NCI-H526 treated with DMSO at 0.1 percent for 48 hours (cell line): ENCODE measurements at regions not wholly inside any gene's neighbourhood (a gene's known extent, or its start where the extent isn't known, plus 50 kb on each side); places are given as distances from the start of the nearest gene placed in this dataset.
"Not testable (repeated sequence)": the region's sequence is repeated elsewhere in the genome, so short reads cannot be mapped to it uniquely, and the experiment has no call there.

Source experiments
- DNase-seq: peaks from one replicate; lab custom pipeline; 2025; lab: John Stamatoyannopoulos, UW

- no peak for DNase-seq
Observed at GRCh38 chr6:84635081-84635761, 129.2 kb downstream of the TBX18 start.

- DNase-seq = no peak
Observed at GRCh38 chr6:84633771-84634170, 130.6 kb downstream of the TBX18 start.

- DNase-seq = not testable (repeated sequence)
Observed at GRCh38 chr6:84626527-84626926, 137.9 kb downstream of the TBX18 start.

- DNase-seq = no peak
Observed at GRCh38 chr6:84625506-84625905, 138.9 kb downstream of the TBX18 start.

- no peak for DNase-seq
Observed at GRCh38 chr6:84623956-84624680, 140.3 kb downstream of the TBX18 start.

- no peak for DNase-seq
Observed at GRCh38 chr6:84618836-84619235, 145.6 kb downstream of the TBX18 start.

GRCh38 chr6:84618046-84618752 lies 146.2 kb downstream of the TBX18 start:
- no peak for DNase-seq

GRCh38 chr6:84615987-84616386 lies 148.4 kb downstream of the TBX18 start:
- no peak for DNase-seq

GRCh38 chr6:84615113-84615850 lies 149.1 kb downstream of the TBX18 start:
- no peak for DNase-seq

- DNase-seq = no peak
Observed at GRCh38 chr6:84606860-84607259, 157.5 kb downstream of the TBX18 start.

GRCh38 chr6:84605298-84605697 lies 159.1 kb downstream of the TBX18 start:
- DNase-seq = no peak

- no peak for DNase-seq
Observed at GRCh38 chr6:84601366-84601765, 163.0 kb downstream of the TBX18 start.

GRCh38 chr6:84599991-84600390 lies 164.4 kb downstream of the TBX18 start:
- no peak for DNase-seq

- no peak for DNase-seq
Observed at GRCh38 chr6:84597238-84597875, 167.0 kb downstream of the TBX18 start.

- no peak for DNase-seq
Observed at GRCh38 chr6:84596488-84596887, 167.9 kb downstream of the TBX18 start.

GRCh38 chr6:84588697-84589080 lies 175.7 kb downstream of the TBX18 start:
- no peak for DNase-seq

GRCh38 chr6:84587994-84588696 lies 176.3 kb downstream of the TBX18 start:
- not testable (repeated sequence) for DNase-seq

GRCh38 chr6:84587202-84587940 lies 177.0 kb downstream of the TBX18 start:
- DNase-seq = not testable (repeated sequence)

GRCh38 chr6:84583784-84584183 lies 180.6 kb downstream of the TBX18 start:
- no peak for DNase-seq

- DNase-seq = no peak
Observed at GRCh38 chr6:84582997-84583396, 181.4 kb downstream of the TBX18 start.
